HEK293 (cell line): ENCODE measurements at regions not wholly inside any gene's neighbourhood (a gene's known extent, or its start where the extent isn't known, plus 50 kb on each side); places are given as distances from the start of the nearest gene placed in this dataset.

ENCODE experiments used
- BCL11A ChIP-seq: fragments of 450-650 bp; formaldehyde crosslinking; IDR thresholded peaks from 2 replicates; pipeline ENCODE4 v1.5.1; 2016; ENCODE audit warnings: low read depth, missing biosample characterization, missing genetic modification characterization
- ZBTB8A ChIP-seq: fragments of 450-650 bp; formaldehyde crosslinking; IDR thresholded peaks from 2 replicates; pipeline ENCODE4 v1.5.1; 2016; ENCODE audit warnings: missing biosample characterization, missing genetic modification characterization
- ZNF600 ChIP-seq: fragments of 450-650 bp; formaldehyde crosslinking; IDR thresholded peaks from 2 replicates; pipeline ENCODE4 v1.5.1; 2016; ENCODE audit warnings: missing biosample characterization, missing genetic modification characterization
- ZNF785 ChIP-seq: fragments of 450-650 bp; formaldehyde crosslinking; IDR thresholded peaks from 2 replicates; pipeline ENCODE4 v1.5.1; 2016; ENCODE audit warnings: missing biosample characterization, missing genetic modification characterization
- ZNF837 ChIP-seq: fragments of 450-650 bp; formaldehyde crosslinking; IDR thresholded peaks from 2 replicates; pipeline ENCODE4 v1.5.1; 2016; ENCODE audit warnings: missing biosample characterization, missing genetic modification characterization
- TF ChIP-seq, protein P1 (sequence below): fragments of 450-650 bp; formaldehyde crosslinking; IDR thresholded peaks from 2 replicates; pipeline ENCODE4 v1.5.1; 2016; ENCODE audit warnings: missing biosample characterization, missing genetic modification characterization, low read depth

DNA sequence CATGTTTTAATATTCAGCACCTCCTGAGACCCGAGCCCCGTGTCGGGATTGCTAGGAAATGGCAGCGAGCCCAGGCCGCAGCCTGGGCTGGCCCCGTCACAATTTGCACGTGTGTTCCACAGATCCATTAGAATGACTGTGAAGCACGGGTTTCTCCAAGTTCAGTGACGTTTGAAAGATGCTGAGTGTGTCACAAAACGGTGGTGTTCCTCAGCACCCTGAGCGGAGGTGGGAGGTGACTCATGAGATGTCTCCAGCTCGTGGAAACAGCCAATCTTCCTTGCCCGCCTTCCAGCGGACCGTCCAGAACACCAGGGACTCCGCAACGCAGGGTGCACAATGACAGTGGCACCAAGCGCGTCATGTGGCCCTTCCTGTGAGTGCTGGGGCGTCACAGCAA is 412.8 kb downstream of the IRX2 start:
- TF ChIP-seq ZNF785 (tag by site-specific recombination) (no peak), BCL11A (no peak), ZNF837 (tag by site-specific recombination) (no peak), ZNF600 (tag by site-specific recombination) (no peak), ZBTB8A (tag by site-specific recombination) (no peak)
- TF ChIP-seq, protein P1, sequence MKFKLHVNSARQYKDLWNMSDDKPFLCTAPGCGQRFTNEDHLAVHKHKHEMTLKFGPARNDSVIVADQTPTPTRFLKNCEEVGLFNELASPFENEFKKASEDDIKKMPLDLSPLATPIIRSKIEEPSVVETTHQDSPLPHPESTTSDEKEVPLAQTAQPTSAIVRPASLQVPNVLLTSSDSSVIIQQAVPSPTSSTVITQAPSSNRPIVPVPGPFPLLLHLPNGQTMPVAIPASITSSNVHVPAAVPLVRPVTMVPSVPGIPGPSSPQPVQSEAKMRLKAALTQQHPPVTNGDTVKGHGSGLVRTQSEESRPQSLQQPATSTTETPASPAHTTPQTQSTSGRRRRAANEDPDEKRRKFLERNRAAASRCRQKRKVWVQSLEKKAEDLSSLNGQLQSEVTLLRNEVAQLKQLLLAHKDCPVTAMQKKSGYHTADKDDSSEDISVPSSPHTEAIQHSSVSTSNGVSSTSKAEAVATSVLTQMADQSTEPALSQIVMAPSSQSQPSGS (tag by site-specific recombination) = no peak
